ENCODE measurements at regions not wholly inside any gene's neighbourhood (a gene's known extent, or its start where the extent isn't known, plus 50 kb on each side); places are given as distances from the start of the nearest gene placed in this dataset.
"Not testable (repeated sequence)": the region's sequence is repeated elsewhere in the genome, so short reads cannot be mapped to it uniquely, and the experiment has no call there.

DNA sequence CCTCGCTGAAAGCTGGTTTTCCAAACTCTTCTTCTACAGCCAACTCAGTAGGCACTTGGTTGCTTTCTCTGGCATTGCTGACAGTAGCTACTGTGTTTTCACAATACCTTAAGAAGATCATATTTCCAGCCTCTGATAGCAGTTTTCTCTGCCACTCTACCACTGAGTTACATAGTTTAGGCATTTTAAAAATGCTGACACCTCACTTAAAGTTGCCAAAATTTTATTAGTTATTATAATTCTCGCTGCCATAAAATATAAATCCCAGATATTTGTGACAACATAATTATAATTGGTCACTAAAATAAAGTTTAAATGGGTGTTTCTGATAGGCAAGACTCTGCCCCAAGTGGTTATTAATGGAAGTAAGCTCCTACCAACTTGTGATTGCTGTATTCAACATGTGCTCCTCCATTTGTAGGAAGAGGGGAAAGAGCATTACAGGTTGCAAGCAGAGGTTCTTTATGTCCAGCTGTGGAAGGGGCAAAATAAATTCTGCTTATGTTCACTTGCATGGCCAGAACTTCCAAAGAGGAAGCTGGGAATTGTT lies 1202.8 kb downstream of the CNTNAP5 start:
- peaks cover 4% of the 10 kb centered on the region for H3K9me3 Mint-ChIP-seq

DNA sequence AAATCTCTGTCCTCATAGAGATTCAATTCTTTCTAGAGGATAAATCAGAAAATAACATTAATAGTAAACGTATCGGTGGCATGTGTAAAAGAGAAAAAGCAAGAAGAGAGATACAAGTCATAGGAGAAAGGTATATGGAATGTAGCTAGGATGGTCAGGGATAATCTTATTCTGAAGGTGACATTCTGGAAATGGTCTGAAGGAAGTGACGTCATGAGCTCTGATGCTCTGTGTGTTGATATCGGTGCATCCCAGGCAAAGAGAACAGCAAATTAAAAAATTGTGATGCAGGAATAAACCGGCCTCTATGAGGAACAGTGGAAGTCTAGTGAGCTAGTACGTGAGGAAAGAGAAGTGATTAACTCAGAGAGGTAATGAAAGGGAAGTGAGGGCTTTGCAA lies 1215.8 kb downstream of the CNTNAP5 start:
- H3K4me1 Mint-ChIP-seq = no peaks in the 10 kb centered on the region
- H3K36me3 Mint-ChIP-seq (ENCODE audit: low read depth) = no peaks in the 10 kb centered on the region
- TF ChIP-seq, protein P1, sequence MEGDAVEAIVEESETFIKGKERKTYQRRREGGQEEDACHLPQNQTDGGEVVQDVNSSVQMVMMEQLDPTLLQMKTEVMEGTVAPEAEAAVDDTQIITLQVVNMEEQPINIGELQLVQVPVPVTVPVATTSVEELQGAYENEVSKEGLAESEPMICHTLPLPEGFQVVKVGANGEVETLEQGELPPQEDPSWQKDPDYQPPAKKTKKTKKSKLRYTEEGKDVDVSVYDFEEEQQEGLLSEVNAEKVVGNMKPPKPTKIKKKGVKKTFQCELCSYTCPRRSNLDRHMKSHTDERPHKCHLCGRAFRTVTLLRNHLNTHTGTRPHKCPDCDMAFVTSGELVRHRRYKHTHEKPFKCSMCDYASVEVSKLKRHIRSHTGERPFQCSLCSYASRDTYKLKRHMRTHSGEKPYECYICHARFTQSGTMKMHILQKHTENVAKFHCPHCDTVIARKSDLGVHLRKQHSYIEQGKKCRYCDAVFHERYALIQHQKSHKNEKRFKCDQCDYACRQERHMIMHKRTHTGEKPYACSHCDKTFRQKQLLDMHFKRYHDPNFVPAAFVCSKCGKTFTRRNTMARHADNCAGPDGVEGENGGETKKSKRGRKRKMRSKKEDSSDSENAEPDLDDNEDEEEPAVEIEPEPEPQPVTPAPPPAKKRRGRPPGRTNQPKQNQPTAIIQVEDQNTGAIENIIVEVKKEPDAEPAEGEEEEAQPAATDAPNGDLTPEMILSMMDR (IDR thresholded peaks at IDR 0.05; ENCODE audit: unreplicated experiment in 3 of 3) = no peak
- H3K27ac Mint-ChIP-seq = no peak overlapping the region
- H3K4me3 Mint-ChIP-seq = no peak overlapping the region
- no peaks in the 10 kb centered on the region for H3K27me3 Mint-ChIP-seq (ENCODE audit: low read depth)
- no peaks in the 10 kb centered on the region for H3K9me3 Mint-ChIP-seq

More for the DNA sequence above, 1202.8 kb downstream of the CNTNAP5 start:
- Mint-ChIP-seq H3K36me3 (ENCODE audit: low read depth) (no peaks in the 10 kb centered on the region), H3K27me3 (ENCODE audit: low read depth) (no peaks in the 10 kb centered on the region), H3K4me3 (no peak overlapping the region), H3K4me1 (no peaks in the 10 kb centered on the region), H3K27ac (no peak overlapping the region)
- TF ChIP-seq, protein P1 (IDR thresholded peaks at IDR 0.05; ENCODE audit: unreplicated experiment in 3 of 3) = peak in 2 of 3 experiments; percentile 20 to 24

DNA sequence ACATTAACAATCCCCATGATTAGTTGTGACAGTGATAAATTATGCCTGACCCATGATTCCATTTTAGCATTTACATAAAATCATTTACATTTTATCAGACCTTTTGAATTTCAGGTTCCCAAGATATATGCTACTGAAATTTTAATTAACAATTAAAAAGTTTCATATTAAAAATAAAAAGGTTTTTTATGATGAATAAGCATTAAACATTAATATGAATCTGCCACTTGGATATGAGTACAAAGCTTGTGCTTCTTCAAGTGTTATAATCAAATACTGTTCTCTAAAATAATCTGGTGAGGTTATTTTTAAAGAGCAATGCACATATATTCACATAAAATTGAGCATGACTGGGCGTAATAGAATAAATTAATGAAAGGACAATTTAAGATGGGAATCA lies 1218.0 kb downstream of the CNTNAP5 start:
- no peaks in the 10 kb centered on the region for H3K36me3 Mint-ChIP-seq (ENCODE audit: low read depth)
- no peaks in the 10 kb centered on the region for H3K27me3 Mint-ChIP-seq (ENCODE audit: low read depth)
- H3K4me1 Mint-ChIP-seq = no peaks in the 10 kb centered on the region
- H3K9me3 Mint-ChIP-seq = no peaks in the 10 kb centered on the region
- TF ChIP-seq, protein P1 (IDR thresholded peaks at IDR 0.05; ENCODE audit: unreplicated experiment in 3 of 3) = no peak
- H3K27ac Mint-ChIP-seq = no peak overlapping the region
- H3K4me3 Mint-ChIP-seq = no peak overlapping the region

DNA sequence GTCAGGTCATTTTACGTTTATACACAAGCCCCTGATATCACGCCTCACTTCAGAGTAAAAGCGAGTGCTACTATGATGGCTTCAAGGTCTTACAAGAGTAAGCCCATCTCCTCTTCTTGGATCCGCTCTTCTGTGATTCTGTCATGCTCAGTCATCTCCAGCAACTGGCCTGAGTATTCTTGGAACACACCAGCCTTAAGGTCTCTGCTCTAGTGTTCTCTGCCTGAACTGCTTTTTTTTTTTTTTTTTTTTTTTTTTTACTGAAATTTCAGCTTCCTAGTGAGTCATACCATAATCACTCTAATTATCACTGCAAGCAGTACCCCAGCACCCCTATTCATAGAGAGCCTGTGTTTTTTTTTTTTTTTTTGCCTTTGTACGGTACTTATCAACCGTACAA lies 1228.9 kb downstream of the CNTNAP5 start:
- no peaks in the 10 kb centered on the region for H3K9me3 Mint-ChIP-seq
- no peak overlapping the region for H3K27ac Mint-ChIP-seq
- no peak overlapping the region for H3K4me3 Mint-ChIP-seq
- H3K27me3 Mint-ChIP-seq (ENCODE audit: low read depth) = no peaks in the 10 kb centered on the region
- TF ChIP-seq, protein P1 (IDR thresholded peaks at IDR 0.05; ENCODE audit: unreplicated experiment in 3 of 3) = no peak
- no peaks in the 10 kb centered on the region for H3K36me3 Mint-ChIP-seq (ENCODE audit: low read depth)
- H3K4me1 Mint-ChIP-seq = no peaks in the 10 kb centered on the region

DNA sequence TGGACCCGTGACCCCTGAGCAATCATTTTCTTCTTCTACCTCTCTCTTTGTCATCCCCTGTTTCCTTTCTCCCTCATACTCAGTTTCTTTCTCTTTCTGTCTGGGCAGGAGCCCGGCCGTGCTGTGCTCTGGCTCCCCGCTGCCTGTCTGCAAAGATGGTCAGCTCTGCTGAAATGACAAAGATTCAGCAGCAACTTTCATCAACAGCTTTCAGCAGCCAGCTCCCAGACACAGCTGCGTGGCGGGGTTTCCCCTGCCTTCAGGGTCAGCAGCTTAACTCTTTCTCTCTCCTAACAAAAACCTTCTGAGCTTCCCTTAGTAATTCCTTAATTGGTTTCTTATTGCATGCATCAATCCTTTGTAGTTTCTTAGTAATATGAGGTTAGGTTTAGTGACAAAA lies 1234.4 kb downstream of the CNTNAP5 start:
- Mint-ChIP-seq H3K27ac (no peak overlapping the region), H3K9me3 (peaks cover 5% of the 10 kb centered on the region), H3K36me3 (ENCODE audit: low read depth) (no peaks in the 10 kb centered on the region), H3K4me1 (no peaks in the 10 kb centered on the region), H3K27me3 (ENCODE audit: low read depth) (peaks cover 5% of the 10 kb centered on the region), H3K4me3 (no peak overlapping the region)
- TF ChIP-seq, protein P1 (IDR thresholded peaks at IDR 0.05; ENCODE audit: unreplicated experiment in 3 of 3) = no peak

DNA sequence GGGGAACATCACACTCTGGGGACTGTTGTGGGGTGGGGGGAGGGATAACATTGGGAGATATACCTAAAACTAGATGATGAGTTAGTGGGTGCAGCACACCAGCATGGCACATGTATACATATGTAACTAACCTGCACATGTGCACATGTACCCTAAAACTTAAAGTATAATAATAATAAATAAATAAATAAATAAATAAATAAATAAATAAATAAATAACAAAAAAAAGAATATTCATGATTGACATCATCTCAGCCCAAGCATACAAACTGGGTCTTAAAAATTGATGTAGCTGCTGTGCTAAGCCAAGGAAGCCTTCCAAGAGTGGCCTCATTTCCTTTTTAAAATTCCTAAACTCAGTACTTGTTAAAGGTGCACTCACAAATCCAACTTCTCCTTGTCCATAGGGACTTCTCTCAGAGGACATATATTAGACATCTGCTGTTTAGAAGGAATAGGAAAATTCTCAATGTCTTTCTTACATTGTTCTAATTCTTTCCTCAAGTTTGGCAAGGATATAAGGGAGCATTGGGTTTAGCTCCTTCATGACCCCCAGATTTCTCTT lies 1235.4 kb downstream of the CNTNAP5 start:
- H3K9me3 Mint-ChIP-seq; H3K27me3 Mint-ChIP-seq (ENCODE audit: low read depth); H3K4me3 Mint-ChIP-seq; H3K36me3 Mint-ChIP-seq (ENCODE audit: low read depth); H3K4me1 Mint-ChIP-seq; H3K27ac Mint-ChIP-seq: not testable (repeated sequence)
